Ascending aorta (tissue), 2 donors: ENCODE measurements at regions not wholly inside any gene's neighbourhood (a gene's known extent, or its start where the extent isn't known, plus 50 kb on each side); places are given as distances from the start of the nearest gene placed in this dataset.

ENCODE experiments used
- DNase-seq, 2 donors: peaks; one replicate each; pipeline ENCODE4 v3.0.0-alpha.2; 2019; ENCODE audit warnings: low spot score in 2 of 2
- H3K27ac ChIP-seq, 2 donors: fragments of 200-600 bp; sonication (generic); one replicate each; pipeline ENCODE4 v1.5.1; 2016 to 2017; ENCODE audit warnings: mild to moderate bottlenecking in 1 of 2
- H3K27me3 ChIP-seq: fragments of 200-600 bp; sonication (generic); one replicate; pipeline ENCODE4 v1.5.1; 2017
- H3K36me3 ChIP-seq, 2 donors: fragments of 200-600 bp; sonication (generic); one replicate each; pipeline ENCODE4 v1.5.1; 2016
- H3K4me1 ChIP-seq, 2 donors: fragments of 200-600 bp; sonication (generic); one replicate each; pipeline ENCODE4 v1.5.1; 2016 to 2017; ENCODE audit warnings: mild to moderate bottlenecking in 1 of 2
- H3K4me3 ChIP-seq, 2 donors: fragments of 200-600 bp; sonication (generic); one replicate each; pipeline ENCODE4 v1.5.1; 2016 to 2017; ENCODE audit warnings: mild to moderate bottlenecking in 1 of 2
- H3K9me3 ChIP-seq, 2 donors: fragments of 200-600 bp; sonication (generic); one replicate each; pipeline ENCODE4 v1.5.1; 2016
- intact Hi-C: fragments of 100-400 bp; cut with DNase I; formaldehyde crosslinking; loops from one replicate; pipeline ENCODE4 v1.15.1; 2023
- TF ChIP-seq, protein P1 (sequence below), 3 experiments: fragments of 200-600 bp in 2 of 3; fragments of 450-650 bp in 1 of 3; sonication (generic) in 2 of 3; IDR thresholded peaks; one replicate each; pipeline ENCODE4 v1.5.1; 2016 to 2019; ENCODE audit warnings: antibody characterized with exemption in 3 of 3, mild to moderate bottlenecking in 1 of 3, moderate library complexity in 1 of 3

DNA sequence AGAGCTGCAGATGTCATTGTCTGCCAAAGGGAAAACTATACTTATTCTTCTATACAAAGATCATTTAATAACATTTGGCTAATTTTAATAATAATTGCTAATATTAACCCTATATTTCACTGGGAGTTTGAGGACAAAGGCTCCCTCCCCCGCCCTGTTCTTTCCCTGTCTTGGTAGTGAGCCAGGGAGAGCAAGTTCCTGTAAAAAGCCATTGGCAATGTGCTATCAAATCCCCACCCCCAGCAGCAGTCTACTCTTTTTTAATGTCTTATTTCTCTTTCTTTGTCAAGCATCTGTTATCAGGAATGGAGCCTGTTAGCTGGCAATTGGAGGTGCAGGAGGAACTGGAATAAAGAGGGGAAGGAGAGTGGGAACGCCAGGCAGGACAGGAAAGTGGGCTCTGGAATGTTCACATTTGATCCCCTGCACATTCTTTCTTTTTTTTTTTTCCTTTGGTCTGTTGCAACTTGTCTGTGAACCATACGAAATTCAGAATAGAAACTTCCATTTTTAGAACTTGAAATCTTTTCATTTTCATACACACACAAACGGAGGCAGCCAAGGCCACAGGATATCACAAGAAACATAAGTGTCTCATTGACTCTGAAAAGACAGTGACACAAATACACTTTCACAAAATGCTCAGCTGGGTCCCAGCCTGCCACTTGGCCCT is 664.8 kb upstream of the ZNF608 start:
- Histone ChIP-seq H3K4me3 (peak overlapping the region; percentile 38 to 48), H3K27ac (peak overlapping the region; percentile 66 to 69), H3K9me3 (no peaks in the 10 kb centered on the region), H3K4me1 (peaks cover 3 to 31% of the 10 kb centered on the region in 2 donors), H3K27me3 (no peaks in the 10 kb centered on the region), H3K36me3 (no peaks in the 10 kb centered on the region)
- intact Hi-C loops = loop anchor here (2.0 to 10.0 kb wide), 5 partner anchors 74 to 736 kb away; no protein-coding TSS in a partner anchor
- TF ChIP-seq, protein P1, sequence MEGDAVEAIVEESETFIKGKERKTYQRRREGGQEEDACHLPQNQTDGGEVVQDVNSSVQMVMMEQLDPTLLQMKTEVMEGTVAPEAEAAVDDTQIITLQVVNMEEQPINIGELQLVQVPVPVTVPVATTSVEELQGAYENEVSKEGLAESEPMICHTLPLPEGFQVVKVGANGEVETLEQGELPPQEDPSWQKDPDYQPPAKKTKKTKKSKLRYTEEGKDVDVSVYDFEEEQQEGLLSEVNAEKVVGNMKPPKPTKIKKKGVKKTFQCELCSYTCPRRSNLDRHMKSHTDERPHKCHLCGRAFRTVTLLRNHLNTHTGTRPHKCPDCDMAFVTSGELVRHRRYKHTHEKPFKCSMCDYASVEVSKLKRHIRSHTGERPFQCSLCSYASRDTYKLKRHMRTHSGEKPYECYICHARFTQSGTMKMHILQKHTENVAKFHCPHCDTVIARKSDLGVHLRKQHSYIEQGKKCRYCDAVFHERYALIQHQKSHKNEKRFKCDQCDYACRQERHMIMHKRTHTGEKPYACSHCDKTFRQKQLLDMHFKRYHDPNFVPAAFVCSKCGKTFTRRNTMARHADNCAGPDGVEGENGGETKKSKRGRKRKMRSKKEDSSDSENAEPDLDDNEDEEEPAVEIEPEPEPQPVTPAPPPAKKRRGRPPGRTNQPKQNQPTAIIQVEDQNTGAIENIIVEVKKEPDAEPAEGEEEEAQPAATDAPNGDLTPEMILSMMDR (IDR thresholded peaks at IDR 0.05) = no peak
- no peak for DNase-seq

DNA sequence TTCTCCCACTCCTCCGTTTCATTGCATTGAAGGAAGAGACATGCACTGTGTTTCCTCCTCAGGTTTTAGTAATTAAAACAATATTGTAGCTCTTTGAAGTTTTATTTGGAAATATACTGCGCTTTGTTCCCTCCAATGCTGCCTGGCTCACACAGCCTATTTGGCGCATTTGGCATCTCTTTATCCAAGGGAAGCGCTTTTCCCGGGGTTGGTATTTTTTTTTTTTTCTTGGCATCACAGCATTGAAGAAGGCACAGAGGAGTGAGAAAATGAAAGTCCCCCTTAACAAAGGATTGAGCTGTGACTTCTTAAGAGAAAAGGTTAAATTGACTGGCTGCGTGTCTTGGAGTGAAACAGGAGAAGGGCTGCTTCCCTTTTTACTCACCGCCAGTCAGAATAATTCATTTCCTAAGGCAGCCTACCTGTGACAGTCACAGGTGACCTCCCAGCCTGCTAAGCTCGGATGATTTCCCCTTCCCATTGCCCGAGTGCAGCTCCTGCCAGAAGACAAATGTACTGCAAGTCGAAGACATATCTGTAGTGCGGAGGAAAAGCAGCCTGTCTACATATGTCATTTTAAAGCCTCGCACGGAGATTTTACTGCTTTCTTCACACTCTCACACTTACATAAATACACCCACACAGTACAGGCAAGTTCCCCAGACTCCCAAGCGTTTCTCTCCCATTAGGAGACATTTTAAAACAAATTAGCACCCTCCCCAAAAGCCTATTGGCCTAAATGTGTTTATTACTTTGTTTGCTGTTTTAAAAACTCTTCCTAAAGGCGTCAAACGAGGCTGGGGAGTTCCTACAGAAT is 665.5 kb upstream of the ZNF608 start:
- intact Hi-C loops = loop anchor here (2.0 to 10.0 kb wide), 5 partner anchors 73 to 737 kb away; no protein-coding TSS in a partner anchor
- H3K4me1 ChIP-seq = peaks cover 3 to 31% of the 10 kb centered on the region in 2 donors
- peak overlapping the region; percentile 38 to 48 for H3K4me3 ChIP-seq

GRCh38 chr5:125412561-125413495 is 666.4 kb upstream of the ZNF608 start:
- Histone ChIP-seq H3K9me3 (no peaks in the 10 kb centered on the region), H3K4me3 (peak overlapping the region; percentile 1 to 48), H3K36me3 (no peaks in the 10 kb centered on the region), H3K27me3 (no peaks in the 10 kb centered on the region), H3K27ac (peak overlapping the region in 1 of 2 donors; percentile 69), H3K4me1 (peaks cover 3 to 31% of the 10 kb centered on the region in 2 donors)
- TF ChIP-seq, protein P1 (IDR thresholded peaks at IDR 0.05) = peak in 2 of 3 experiments; percentile 45 to 51
- intact Hi-C loops = loop anchor here (5.0 to 10.0 kb wide), 3 partner anchors 506 to 738 kb away; no protein-coding TSS in a partner anchor
- peak in 1 of 2 donors; percentile 80 for DNase-seq

More for the DNA sequence above, 665.5 kb upstream of the ZNF608 start:
- no peaks in the 10 kb centered on the region for H3K36me3 ChIP-seq
- peak overlapping the region; percentile 66 to 69 for H3K27ac ChIP-seq
- H3K27me3 ChIP-seq = no peaks in the 10 kb centered on the region
- TF ChIP-seq, protein P1 (IDR thresholded peaks at IDR 0.05) = no peak
- no peak for DNase-seq
- H3K9me3 ChIP-seq = no peaks in the 10 kb centered on the region

- TF ChIP-seq, protein P1 (IDR thresholded peaks at IDR 0.05) = no peak
- intact Hi-C loops = loop anchor here (5.0 to 10.0 kb wide), 3 partner anchors 506 to 739 kb away; no protein-coding TSS in a partner anchor
- H3K4me1 ChIP-seq = peaks cover 3 to 31% of the 10 kb centered on the region in 2 donors
- H3K9me3 ChIP-seq = no peaks in the 10 kb centered on the region
- no peak for DNase-seq
- no peaks in the 10 kb centered on the region for H3K27me3 ChIP-seq
- no peaks in the 10 kb centered on the region for H3K36me3 ChIP-seq
- no peak overlapping the region for H3K4me3 ChIP-seq
- no peak overlapping the region for H3K27ac ChIP-seq
These were observed 667.2 kb upstream of the ZNF608 start for GRCh38 chr5:125413496-125414274.
